Testis (tissue), 2 donors: ENCODE measurements at regions not wholly inside any gene's neighbourhood (a gene's known extent, or its start where the extent isn't known, plus 50 kb on each side); places are given as distances from the start of the nearest gene placed in this dataset.

Source experiments
- DNase-seq: peaks from one replicate; pipeline ENCODE4 v3.0.0-alpha.2; 2019
- H3K27ac ChIP-seq, 2 donors: fragments of 200-600 bp; sonication (generic); one replicate each; pipeline ENCODE4 v1.5.1; 2019
- H3K27me3 ChIP-seq: fragments of 200-600 bp; sonication (generic); one replicate; pipeline ENCODE4 v1.5.1; 2019
- H3K36me3 ChIP-seq: fragments of 200-600 bp; sonication (generic); one replicate; pipeline ENCODE4 v1.5.1; 2017; ENCODE audit warnings: low read depth; ENCODE audit errors: missing control alignments
- H3K4me1 ChIP-seq: fragments of 200-600 bp; sonication (generic); one replicate; pipeline ENCODE4 v1.5.1; 2019
- H3K4me3 ChIP-seq, 2 donors: fragments of 200-600 bp; sonication (generic); one replicate each; pipeline ENCODE4 v1.5.1; 2017 to 2019
- H3K9me3 ChIP-seq: fragments of 200-600 bp; sonication (generic); one replicate; pipeline ENCODE4 v1.5.1; 2017
- POLR2A ChIP-seq: fragments of 450-650 bp; IDR thresholded peaks from one replicate; pipeline ENCODE4 v1.6.1; 2017; ENCODE audit warnings: antibody characterized with exemption, mild to moderate bottlenecking, moderate library complexity
- WGBS, 2 donors: methylation state at CpG; one replicate each; pipeline ENCODE4 v1.1.5; 2018; 5-methylcytosine and 5-hydroxymethylcytosine counted together
- intact Hi-C: fragments of 100-400 bp; cut with DNase I; formaldehyde crosslinking; loops from one replicate; pipeline ENCODE4 v1.15.1; 2023; ENCODE audit warnings: low total_unique reads
- TF ChIP-seq, protein P1 (sequence below), 3 experiments: fragments of 450-650 bp in 2 of 3; fragments of 200-600 bp in 1 of 3; sonication (generic) in 1 of 3; IDR thresholded peaks; one replicate each; pipeline ENCODE4 v1.5.1; 2016 to 2019; ENCODE audit warnings: antibody characterized with exemption in 3 of 3, mild to moderate bottlenecking in 2 of 3, moderate library complexity in 1 of 3

DNA sequence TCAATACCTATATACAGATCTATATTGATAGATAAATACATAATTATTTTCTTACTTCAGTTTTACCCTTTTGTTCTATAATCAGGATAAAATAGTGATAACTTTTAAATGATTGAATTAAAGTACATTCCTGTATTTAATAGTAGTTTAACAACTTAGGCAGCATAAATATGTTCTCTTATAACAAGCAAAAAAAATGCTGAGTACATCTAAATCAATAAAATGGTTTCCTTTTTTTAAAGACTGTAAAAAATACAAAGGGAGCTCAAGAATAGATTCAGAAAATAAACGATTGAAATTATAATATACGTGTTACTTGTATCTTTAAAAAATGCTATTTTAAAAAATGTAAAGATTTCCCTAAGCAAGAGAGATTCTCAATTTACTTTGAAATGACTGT is 393.7 kb upstream of the TMEM132C start:
- no peak overlapping the region for H3K27ac ChIP-seq
- no peak for DNase-seq
- no peaks in the 10 kb centered on the region for H3K9me3 ChIP-seq
- H3K4me3 ChIP-seq: no peak overlapping the region
- TF ChIP-seq, protein P1, sequence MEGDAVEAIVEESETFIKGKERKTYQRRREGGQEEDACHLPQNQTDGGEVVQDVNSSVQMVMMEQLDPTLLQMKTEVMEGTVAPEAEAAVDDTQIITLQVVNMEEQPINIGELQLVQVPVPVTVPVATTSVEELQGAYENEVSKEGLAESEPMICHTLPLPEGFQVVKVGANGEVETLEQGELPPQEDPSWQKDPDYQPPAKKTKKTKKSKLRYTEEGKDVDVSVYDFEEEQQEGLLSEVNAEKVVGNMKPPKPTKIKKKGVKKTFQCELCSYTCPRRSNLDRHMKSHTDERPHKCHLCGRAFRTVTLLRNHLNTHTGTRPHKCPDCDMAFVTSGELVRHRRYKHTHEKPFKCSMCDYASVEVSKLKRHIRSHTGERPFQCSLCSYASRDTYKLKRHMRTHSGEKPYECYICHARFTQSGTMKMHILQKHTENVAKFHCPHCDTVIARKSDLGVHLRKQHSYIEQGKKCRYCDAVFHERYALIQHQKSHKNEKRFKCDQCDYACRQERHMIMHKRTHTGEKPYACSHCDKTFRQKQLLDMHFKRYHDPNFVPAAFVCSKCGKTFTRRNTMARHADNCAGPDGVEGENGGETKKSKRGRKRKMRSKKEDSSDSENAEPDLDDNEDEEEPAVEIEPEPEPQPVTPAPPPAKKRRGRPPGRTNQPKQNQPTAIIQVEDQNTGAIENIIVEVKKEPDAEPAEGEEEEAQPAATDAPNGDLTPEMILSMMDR (IDR thresholded peaks at IDR 0.05): no peak
- TF ChIP-seq POLR2A: no peak
- WGBS, 2 donors: 60 to 61% methylated on average over 2 of the region's 2 CpGs
- H3K27me3 ChIP-seq: no peaks in the 10 kb centered on the region
- H3K4me1 ChIP-seq: no peaks in the 10 kb centered on the region
- intact Hi-C loops: no loop called here
- no peaks in the 10 kb centered on the region for H3K36me3 ChIP-seq

GRCh38 chr12:127881371-127882140 is 385.4 kb upstream of the TMEM132C start:
- no peaks in the 10 kb centered on the region for H3K4me1 ChIP-seq
- TF ChIP-seq POLR2A: no peak
- TF ChIP-seq, protein P1 (IDR thresholded peaks at IDR 0.05): no peak

GRCh38 chr12:127883013-127883412 is 384.0 kb upstream of the TMEM132C start:
- Histone ChIP-seq H3K9me3 (no peaks in the 10 kb centered on the region), H3K27me3 (no peaks in the 10 kb centered on the region), H3K4me3 (no peak overlapping the region), H3K4me1 (no peaks in the 10 kb centered on the region), H3K36me3 (no peaks in the 10 kb centered on the region), H3K27ac (no peak overlapping the region)
- WGBS, 2 donors: 70 to 78% methylated on average over 1 of the region's 1 CpG
- intact Hi-C loops: no loop called here
- no peak for DNase-seq
- no peak for TF ChIP-seq POLR2A
- TF ChIP-seq, protein P1 (IDR thresholded peaks at IDR 0.05): no peak

More at GRCh38 chr12:127881371-127882140, 385.4 kb upstream of the TMEM132C start:
- Histone ChIP-seq H3K36me3 (no peaks in the 10 kb centered on the region), H3K27me3 (no peaks in the 10 kb centered on the region), H3K4me3 (no peak overlapping the region), H3K9me3 (no peaks in the 10 kb centered on the region), H3K27ac (no peak overlapping the region)
- DNase-seq: no peak
- 70 to 77% methylated on average over 3 of the region's 3 CpGs for WGBS, 2 donors
- intact Hi-C loops: no loop called here

- intact Hi-C loops: no loop called here
- no peaks in the 10 kb centered on the region for H3K36me3 ChIP-seq
- TF ChIP-seq, protein P1 (IDR thresholded peaks at IDR 0.05): no peak
- no peak for TF ChIP-seq POLR2A
- 36 to 52% methylated on average over 5 of the region's 5 CpGs for WGBS, 2 donors
- no peak for DNase-seq
- H3K27ac ChIP-seq: no peak overlapping the region
- no peaks in the 10 kb centered on the region for H3K4me1 ChIP-seq
- H3K4me3 ChIP-seq: no peak overlapping the region
- no peaks in the 10 kb centered on the region for H3K9me3 ChIP-seq
- H3K27me3 ChIP-seq: no peaks in the 10 kb centered on the region
Observed at GRCh38 chr12:127885954-127886750, 380.8 kb upstream of the TMEM132C start.
